GM23338 (cell line): ENCODE measurements at regions not wholly inside any gene's neighbourhood (a gene's known extent, or its start where the extent isn't known, plus 50 kb on each side); places are given as distances from the start of the nearest gene placed in this dataset.

Source experiments
- ATAC-seq: fragments of 200-7000 bp; cut with Tn5 transposase; 3 replicates; pipeline ENCODE4 v1.9.1; 2020
- DNase-seq: peaks from one replicate; pipeline ENCODE4 v3.0.0-alpha.2; 2015; ENCODE audit warnings: low spot score
- H2AFZ ChIP-seq: fragments of 200-600 bp; sonication (generic); 2 replicates; pipeline ENCODE4 v1.8.0; 2016; ENCODE audit warnings: antibody characterized with exemption, mild to moderate bottlenecking, moderate library complexity
- H3F3A ChIP-seq: fragments of 200-600 bp; sonication (generic); replicated peaks from 2 replicates; pipeline ENCODE4 v1.8.0; 2017; ENCODE audit warnings: antibody characterized with exemption, mixed run types, low read depth
- H3K27ac ChIP-seq: fragments of 200-600 bp; sonication (generic); 2 replicates; pipeline ENCODE4 v1.6.1; 2016; ENCODE audit warnings: low read depth
- H3K27me3 ChIP-seq: fragments of 200-600 bp; sonication (generic); 2 replicates; pipeline ENCODE4 v1.8.0; 2016; ENCODE audit warnings: mild to moderate bottlenecking, mixed run types, moderate library complexity; ENCODE audit not compliant: insufficient read depth
- H3K36me3 ChIP-seq: fragments of 200-600 bp; sonication (generic); 2 replicates; pipeline ENCODE4 v1.8.0; 2016; ENCODE audit warnings: mild to moderate bottlenecking; ENCODE audit not compliant: insufficient read depth
- H3K4me1 ChIP-seq: fragments of 200-600 bp; sonication (generic); 2 replicates; pipeline ENCODE4 v1.8.0; 2016; ENCODE audit warnings: mild to moderate bottlenecking, moderate library complexity; ENCODE audit not compliant: insufficient read depth
- H3K4me2 ChIP-seq: fragments of 200-600 bp; sonication (generic); 2 replicates; pipeline ENCODE4 v1.7.1; 2017; ENCODE audit warnings: mixed run types
- H3K4me3 ChIP-seq: fragments of 200-600 bp; sonication (generic); 2 replicates; pipeline ENCODE4 v1.6.1; 2016; ENCODE audit warnings: mixed run types
- H3K79me2 ChIP-seq: fragments of 200-600 bp; sonication (generic); replicated peaks from 2 replicates; pipeline ENCODE4 v1.8.0; 2017; ENCODE audit warnings: mild to moderate bottlenecking; ENCODE audit not compliant: insufficient read depth
- H3K9me2 ChIP-seq: fragments of 200-600 bp; sonication (generic); 2 replicates; pipeline ENCODE4 v1.8.0; 2017; ENCODE audit not compliant: insufficient read depth
- H4K20me1 ChIP-seq: fragments of 200-600 bp; sonication (generic); replicated peaks from 2 replicates; pipeline ENCODE4 v1.8.0; 2017; ENCODE audit warnings: mild to moderate bottlenecking; ENCODE audit not compliant: insufficient read depth
- H3K27ac Mint-ChIP-seq: 2 replicates; pipeline ENCODE4 v1.8.0; 2020; ENCODE audit warnings: inconsistent platforms, mild to moderate bottlenecking, moderate library complexity, mixed read lengths
- H3K27me3 Mint-ChIP-seq: 3 replicates; pipeline ENCODE4 v1.8.0; 2022; ENCODE audit warnings: low read depth, mild to moderate bottlenecking, moderate library complexity, mixed read lengths, inconsistent platforms; ENCODE audit not compliant: insufficient read depth, poor library complexity
- H3K36me3 Mint-ChIP-seq: 3 replicates; pipeline ENCODE4 v1.8.0; 2021; ENCODE audit warnings: low read depth, mild to moderate bottlenecking, inconsistent platforms, moderate library complexity, mixed read lengths
- H3K4me1 Mint-ChIP-seq: 3 replicates; pipeline ENCODE4 v1.8.0; 2020; ENCODE audit warnings: mild to moderate bottlenecking, inconsistent platforms, mixed read lengths
- H3K4me3 Mint-ChIP-seq: 3 replicates; pipeline ENCODE4 v1.8.0; 2021; ENCODE audit warnings: moderate library complexity, mild to moderate bottlenecking, inconsistent platforms, mixed read lengths
- H3K9me3 Mint-ChIP-seq: 3 replicates; pipeline ENCODE4 v1.8.0; 2020; ENCODE audit warnings: moderate library complexity, mild to moderate bottlenecking, inconsistent platforms, mixed read lengths
- CREB1 ChIP-seq: fragments of 250-450 bp; sonication (Bioruptor Pico); IDR thresholded peaks from 2 replicates; pipeline ENCODE4 v1.5.0; 2020; ENCODE audit warnings: low read depth, mild to moderate bottlenecking, moderate library complexity
- CTCF ChIP-seq, 2 experiments: fragments of 200-600 bp in 1 of 2; sonication (generic) in 1 of 2; conservative IDR thresholded peaks; 2 replicates each; pipeline versions ENCODE4 v1.5.1 to v1.6.1; 2016 to 2017; ENCODE audit warnings: antibody characterized with exemption in 2 of 2, low read depth in 2 of 2, mild to moderate bottlenecking in 2 of 2, moderate library complexity in 1 of 2
- ETS1 ChIP-seq: IDR thresholded peaks from 2 replicates; pipeline ENCODE4 v1.6.1; 2016; ENCODE audit warnings: antibody characterized with exemption
- EZH2 ChIP-seq: fragments of 200-600 bp; sonication (generic); IDR thresholded peaks from one replicate; pipeline ENCODE4 v1.8.0; 2017; ENCODE audit warnings: antibody characterized with exemption, mild to moderate bottlenecking, low read depth; ENCODE audit not compliant: unreplicated experiment
- EZH2phosphoT487 ChIP-seq: fragments of 200-600 bp; sonication (generic); IDR thresholded peaks from one replicate; pipeline ENCODE4 v1.8.1; 2018; ENCODE audit warnings: antibody characterized with exemption; ENCODE audit not compliant: unreplicated experiment
- JUNB ChIP-seq: IDR thresholded peaks from one replicate; pipeline ENCODE4 v1.6.1; 2016; ENCODE audit warnings: antibody characterized with exemption; ENCODE audit not compliant: unreplicated experiment
- NANOG ChIP-seq: IDR thresholded peaks from 2 replicates; pipeline ENCODE4 v1.6.1; 2016; ENCODE audit warnings: antibody characterized with exemption, borderline replicate concordance
- POLR2AphosphoS5 ChIP-seq: IDR thresholded peaks from 2 replicates; pipeline ENCODE4 v1.6.1; 2016; ENCODE audit warnings: antibody characterized with exemption, low read depth
- REST ChIP-seq: IDR thresholded peaks from one replicate; pipeline ENCODE4 v1.6.1; 2018; ENCODE audit warnings: antibody characterized with exemption; ENCODE audit not compliant: unreplicated experiment
- STAT1 ChIP-seq: IDR thresholded peaks from one replicate; pipeline ENCODE4 v1.6.1; 2016; ENCODE audit warnings: antibody characterized with exemption; ENCODE audit not compliant: unreplicated experiment
- ZNF114 ChIP-seq: fragments of 250-450 bp; sonication (Bioruptor Pico); IDR thresholded peaks from 2 replicates; pipeline ENCODE4 v1.5.0; 2020; ENCODE audit warnings: mild to moderate bottlenecking, moderate library complexity
- ZNF331 ChIP-seq: fragments of 250-450 bp; sonication (Bioruptor Pico); IDR thresholded peaks from 2 replicates; pipeline ENCODE4 v1.5.0; 2020; ENCODE audit warnings: low read depth, mild to moderate bottlenecking, moderate library complexity
- ZNF462 ChIP-seq: fragments of 250-450 bp; sonication (Bioruptor Pico); IDR thresholded peaks from 2 replicates; pipeline ENCODE4 v1.5.0; 2020; ENCODE audit warnings: mild to moderate bottlenecking, moderate library complexity

- no peak overlapping the region for H3K27ac ChIP-seq
- Mint-ChIP-seq H3K4me3 (no peak overlapping the region), H3K36me3 (no peaks in the 10 kb centered on the region), H3K27me3 (no peaks in the 10 kb centered on the region), H3K9me3 (no peaks in the 10 kb centered on the region), H3K27ac (no peak overlapping the region), H3K4me1 (peaks cover 11% of the 10 kb centered on the region)
- no peak for TF ChIP-seq EZH2phosphoT487
- TF ChIP-seq ETS1, result no peak
- TF ChIP-seq CTCF (conservative IDR thresholded peaks at IDR 0.05; ENCODE audit: low read depth in 2 of 2), result no peak
- no peak for TF ChIP-seq STAT1
- no peak for TF ChIP-seq ZNF331 (CRISPR knock-in tag)
- TF ChIP-seq REST, result no peak
- TF ChIP-seq CREB1 (CRISPR knock-in tag), result no peak
- no peak for TF ChIP-seq POLR2AphosphoS5
- TF ChIP-seq NANOG, result no peak
- TF ChIP-seq JUNB, result no peak
- no peak for TF ChIP-seq EZH2
- no peak for TF ChIP-seq ZNF462 (CRISPR knock-in tag)
- no peak for TF ChIP-seq ZNF114 (CRISPR knock-in tag)
- no peak overlapping the region for H2AFZ ChIP-seq
- H3K4me3 ChIP-seq, result no peak overlapping the region
- H4K20me1 ChIP-seq, result no peaks in the 10 kb centered on the region
- peaks cover 10% of the 10 kb centered on the region; the same call in 1 of the 2 replicates for H3K4me1 ChIP-seq
- H3K9me2 ChIP-seq, result no peaks in the 10 kb centered on the region
- no peak for ATAC-seq
- H3K4me2 ChIP-seq, result no peak overlapping the region
- H3K27me3 ChIP-seq, result no peaks in the 10 kb centered on the region
- no peaks in the 10 kb centered on the region for H3K79me2 ChIP-seq
- H3F3A ChIP-seq, result no peaks in the 10 kb centered on the region
- no peak for DNase-seq
- H3K36me3 ChIP-seq, result no peaks in the 10 kb centered on the region
These were observed 210.3 kb downstream of the FOXA2 start for GRCh38 chr20:22374066-22374465.
